ENCODE measurements at regions not wholly inside any gene's neighbourhood (a gene's known extent, or its start where the extent isn't known, plus 50 kb on each side); places are given as distances from the start of the nearest gene placed in this dataset.

GRCh38 chr17:72498364-72499210, 377.8 kb downstream of the SOX9 start:
- no peaks in the 10 kb centered on the region for H3K9me3 ChIP-seq (ENCODE audit: control insufficient read depth, insufficient read depth, low read length)
- no peaks in the 10 kb centered on the region for H3K27me3 ChIP-seq (ENCODE audit: control insufficient read depth, insufficient read depth, low read length)
- no peak overlapping the region for H3K4me3 ChIP-seq (ENCODE audit: low read length)
- peaks cover 0 to 4% of the 10 kb centered on the region in 2 donors for H3K9me3 Mint-ChIP-seq
- H3K4me1 ChIP-seq (ENCODE audit: control insufficient read depth, insufficient read depth, low read length): no peaks in the 10 kb centered on the region
- no peak overlapping the region for H3K27ac Mint-ChIP-seq
- H3K36me3 Mint-ChIP-seq: no peaks in the 10 kb centered on the region
- peaks cover 6 to 10% of the 10 kb centered on the region in 2 donors for H3K27me3 Mint-ChIP-seq (ENCODE audit: low read depth in 2 of 2)
- intact Hi-C loops (cut with micrococcal nuclease): no loop called here
- no peak for DNase-seq
- 81% methylated on average over 4 of the region's 4 CpGs for WGBS (ENCODE audit: insufficient coverage)
- TF ChIP-seq CTCF (IDR thresholded peaks at IDR 0.05): no peak
- H3K4me1 Mint-ChIP-seq: no peaks in the 10 kb centered on the region
- no peak overlapping the region for H3K27ac ChIP-seq (ENCODE audit: low read length)
- H3K4me3 Mint-ChIP-seq: no peak overlapping the region
- no peaks in the 10 kb centered on the region for H3K36me3 ChIP-seq (ENCODE audit: control insufficient read depth, insufficient read depth, low read length)
- ATAC-seq: no peak

GRCh38 chr17:72501404-72502370, 380.9 kb downstream of the SOX9 start:
- TF ChIP-seq CTCF (IDR thresholded peaks at IDR 0.05): no peak
- Histone ChIP-seq H3K27me3 (ENCODE audit: control insufficient read depth, insufficient read depth, low read length) (no peaks in the 10 kb centered on the region), H3K4me1 (ENCODE audit: control insufficient read depth, insufficient read depth, low read length) (no peaks in the 10 kb centered on the region), H3K4me3 (ENCODE audit: low read length) (no peak overlapping the region), H3K9me3 (ENCODE audit: control insufficient read depth, insufficient read depth, low read length) (no peaks in the 10 kb centered on the region), H3K27ac (ENCODE audit: low read length) (no peak overlapping the region), H3K36me3 (ENCODE audit: control insufficient read depth, insufficient read depth, low read length) (no peaks in the 10 kb centered on the region)
- H3K4me3 Mint-ChIP-seq: no peak overlapping the region
- H3K36me3 Mint-ChIP-seq: no peaks in the 10 kb centered on the region
- no peak overlapping the region for H3K27ac Mint-ChIP-seq
- DNase-seq (no peak), ATAC-seq (no peak)
- WGBS (ENCODE audit: insufficient coverage): 77% methylated on average over 26 of the region's 28 CpGs
- intact Hi-C loops (cut with micrococcal nuclease): no loop called here
- H3K27me3 Mint-ChIP-seq (ENCODE audit: low read depth in 2 of 2): peaks cover 10 to 13% of the 10 kb centered on the region in 2 donors
- H3K4me1 Mint-ChIP-seq: no peaks in the 10 kb centered on the region
- H3K9me3 Mint-ChIP-seq: peaks cover 0 to 2% of the 10 kb centered on the region in 2 donors

- H3K4me3 Mint-ChIP-seq: no peak overlapping the region
- H3K9me3 Mint-ChIP-seq: no peaks in the 10 kb centered on the region
- no peaks in the 10 kb centered on the region for H3K4me1 Mint-ChIP-seq
- no peak for TF ChIP-seq CTCF (IDR thresholded peaks at IDR 0.05)
- intact Hi-C loops (cut with micrococcal nuclease): no loop called here
- WGBS (ENCODE audit: insufficient coverage): 69% methylated on average over 19 of the region's 19 CpGs
- no peak for ATAC-seq
- Histone ChIP-seq H3K27ac (ENCODE audit: low read length) (no peak overlapping the region), H3K9me3 (ENCODE audit: control insufficient read depth, insufficient read depth, low read length) (no peaks in the 10 kb centered on the region), H3K36me3 (ENCODE audit: control insufficient read depth, insufficient read depth, low read length) (no peaks in the 10 kb centered on the region), H3K4me3 (ENCODE audit: low read length) (no peak overlapping the region), H3K4me1 (ENCODE audit: control insufficient read depth, insufficient read depth, low read length) (no peaks in the 10 kb centered on the region), H3K27me3 (ENCODE audit: control insufficient read depth, insufficient read depth, low read length) (no peaks in the 10 kb centered on the region)
- H3K27ac Mint-ChIP-seq: no peak overlapping the region
- H3K27me3 Mint-ChIP-seq (ENCODE audit: low read depth in 2 of 2): peaks cover 10 to 13% of the 10 kb centered on the region in 2 donors
- H3K36me3 Mint-ChIP-seq: no peaks in the 10 kb centered on the region
- no peak for DNase-seq
Measured at GRCh38 chr17:72502371-72503341, 381.8 kb downstream of the SOX9 start.

Data from natural killer cell (primary cell).